Esophagus (tissue), 2 donors: ENCODE measurements at regions not wholly inside any gene's neighbourhood (a gene's known extent, or its start where the extent isn't known, plus 50 kb on each side); places are given as distances from the start of the nearest gene placed in this dataset.

Source experiments
- H3K27ac ChIP-seq, 2 donors: one replicate each; pipeline ENCODE4 v1.5.1; 2013; ENCODE audit warnings: low read depth in 2 of 2, mild to moderate bottlenecking in 2 of 2, inconsistent platforms in 1 of 2, low read length in 1 of 2, moderate library complexity in 1 of 2
- H3K27me3 ChIP-seq, 2 donors: one replicate each; pipeline ENCODE4 v1.6.1; 2013; ENCODE audit warnings: low read length in 2 of 2, control low read depth in 1 of 2, mild to moderate bottlenecking in 1 of 2; ENCODE audit not compliant: insufficient read depth in 2 of 2, control insufficient read depth in 1 of 2
- H3K36me3 ChIP-seq, 2 donors: one replicate each; pipeline ENCODE4 v1.6.1; 2013; ENCODE audit warnings: low read length in 1 of 2; ENCODE audit not compliant: control insufficient read depth in 2 of 2, insufficient read depth in 2 of 2
- H3K4me1 ChIP-seq, 2 donors: one replicate each; pipeline ENCODE4 v1.6.1; 2013; ENCODE audit warnings: low read length in 1 of 2; ENCODE audit not compliant: control insufficient read depth in 2 of 2, insufficient read depth in 2 of 2
- H3K4me3 ChIP-seq, 2 donors: one replicate each; pipeline ENCODE4 v1.5.1; 2013; ENCODE audit warnings: low read length in 2 of 2, mild to moderate bottlenecking in 2 of 2, low read depth in 1 of 2, moderate library complexity in 1 of 2
- H3K9me3 ChIP-seq, 2 donors: one replicate each; pipeline ENCODE4 v1.6.1; 2013; ENCODE audit warnings: mild to moderate bottlenecking in 2 of 2, low read depth in 1 of 2, low read length in 1 of 2, moderate library complexity in 1 of 2; ENCODE audit not compliant: control insufficient read depth in 2 of 2, insufficient read depth in 1 of 2
- WGBS, 2 donors: extraction: QIAGEN DNeasy Blood & Tissue Kit; methylation state at CpG; one replicate each; pipeline ENCODE4 v1.1.7; 2013; 5-methylcytosine and 5-hydroxymethylcytosine counted together
- donor health status: healthy with polysubstance abuse.
- donor health status: Bipolar disorder and iron deficiency.

GRCh38 chr6:41446907-41447545 is 99.2 kb upstream of the FOXP4 start:
- Histone ChIP-seq H3K27me3 (no peaks in the 10 kb centered on the region), H3K9me3 (no peaks in the 10 kb centered on the region), H3K27ac (no peak overlapping the region), H3K36me3 (no peaks in the 10 kb centered on the region), H3K4me3 (no peak overlapping the region), H3K4me1 (peaks cover 0 to 2% of the 10 kb centered on the region in 2 donors)
- whole genome bisulfite sequencing, 2 donors = 84 to 87% methylated on average over 8 of the region's 8 CpGs

DNA sequence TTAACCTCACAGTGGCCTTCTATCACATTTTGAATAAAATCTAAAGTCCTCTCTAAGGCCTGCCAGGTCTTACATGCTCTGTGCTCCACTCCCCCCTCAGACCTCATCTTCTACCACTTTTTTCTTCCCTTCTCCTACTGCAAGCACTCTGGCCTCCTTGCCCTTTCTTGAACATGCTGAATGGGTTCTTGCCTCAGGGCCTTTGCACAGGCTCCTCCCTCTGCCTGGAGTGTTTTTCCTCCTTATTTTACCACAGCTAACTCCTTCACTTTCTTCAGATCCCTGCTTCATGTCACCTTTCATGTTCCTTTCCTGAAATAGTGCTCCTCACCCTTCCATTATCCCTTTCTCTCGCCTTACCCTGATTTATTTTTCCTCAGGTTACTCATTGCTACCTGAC is 97.9 kb upstream of the FOXP4 start:
- Histone ChIP-seq H3K4me3 (no peak overlapping the region), H3K27me3 (no peaks in the 10 kb centered on the region), H3K36me3 (no peaks in the 10 kb centered on the region), H3K4me1 (no peaks in the 10 kb centered on the region), H3K9me3 (no peaks in the 10 kb centered on the region), H3K27ac (no peak overlapping the region)
- WGBS, 2 donors = 97% methylated on average over 1 of the region's 1 CpG

- WGBS, 2 donors = 52 to 53% methylated on average over 8 of the region's 8 CpGs
- H3K9me3 ChIP-seq = no peaks in the 10 kb centered on the region
- no peaks in the 10 kb centered on the region for H3K4me1 ChIP-seq
- H3K4me3 ChIP-seq = no peak overlapping the region
- H3K27ac ChIP-seq = no peak overlapping the region
- H3K36me3 ChIP-seq = no peaks in the 10 kb centered on the region
- no peaks in the 10 kb centered on the region for H3K27me3 ChIP-seq
These were observed 96.6 kb upstream of the FOXP4 start for GRCh38 chr6:41449399-41450245.

DNA sequence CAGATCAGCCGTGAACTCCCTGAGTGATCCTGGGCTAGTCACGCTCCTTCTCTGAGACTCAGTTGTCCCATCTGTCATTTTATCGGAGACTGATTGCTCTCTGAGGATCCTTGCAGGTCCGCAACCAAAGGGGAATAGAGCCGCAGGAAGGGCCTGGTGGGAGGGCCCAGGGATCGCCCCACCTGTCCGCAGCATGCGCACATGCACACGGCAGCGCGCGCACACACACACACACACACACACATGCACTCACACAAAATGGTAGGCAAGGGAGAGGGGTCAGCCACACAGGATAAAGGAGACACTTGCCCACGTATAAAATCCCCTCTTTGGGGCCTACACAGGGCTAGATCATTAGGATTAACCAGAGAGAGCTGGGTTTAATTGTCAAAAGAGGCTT is 95.6 kb upstream of the FOXP4 start:
- Histone ChIP-seq H3K9me3 (no peaks in the 10 kb centered on the region), H3K27me3 (no peaks in the 10 kb centered on the region), H3K4me3 (no peak overlapping the region), H3K4me1 (no peaks in the 10 kb centered on the region), H3K36me3 (no peaks in the 10 kb centered on the region), H3K27ac (no peak overlapping the region)
- WGBS, 2 donors = 96% methylated on average over 13 of the region's 13 CpGs

- 69 to 71% methylated on average over 9 of the region's 9 CpGs for WGBS, 2 donors
- Histone ChIP-seq H3K36me3 (no peaks in the 10 kb centered on the region), H3K4me1 (no peaks in the 10 kb centered on the region), H3K4me3 (no peak overlapping the region), H3K9me3 (no peaks in the 10 kb centered on the region), H3K27me3 (no peaks in the 10 kb centered on the region), H3K27ac (no peak overlapping the region)
These were observed 95.1 kb upstream of the FOXP4 start for GRCh38 chr6:41451039-41451438.

- 67 to 70% methylated on average over 22 of the region's 22 CpGs for WGBS, 2 donors
These were observed 94.5 kb upstream of the FOXP4 start for GRCh38 chr6:41451515-41452163.

GRCh38 chr6:41452763-41453162 is 93.4 kb upstream of the FOXP4 start:
- Histone ChIP-seq H3K27me3 (no peaks in the 10 kb centered on the region), H3K27ac (no peak overlapping the region), H3K36me3 (no peaks in the 10 kb centered on the region), H3K9me3 (no peaks in the 10 kb centered on the region), H3K4me3 (no peak overlapping the region), H3K4me1 (no peaks in the 10 kb centered on the region)
- 84 to 86% methylated on average over 4 of the region's 4 CpGs for WGBS, 2 donors

More at GRCh38 chr6:41451515-41452163, 94.5 kb upstream of the FOXP4 start:
- H3K4me3 ChIP-seq = no peak overlapping the region
- no peaks in the 10 kb centered on the region for H3K36me3 ChIP-seq
- H3K27me3 ChIP-seq = no peaks in the 10 kb centered on the region
- H3K4me1 ChIP-seq = no peaks in the 10 kb centered on the region
- no peak overlapping the region for H3K27ac ChIP-seq
- no peaks in the 10 kb centered on the region for H3K9me3 ChIP-seq

DNA sequence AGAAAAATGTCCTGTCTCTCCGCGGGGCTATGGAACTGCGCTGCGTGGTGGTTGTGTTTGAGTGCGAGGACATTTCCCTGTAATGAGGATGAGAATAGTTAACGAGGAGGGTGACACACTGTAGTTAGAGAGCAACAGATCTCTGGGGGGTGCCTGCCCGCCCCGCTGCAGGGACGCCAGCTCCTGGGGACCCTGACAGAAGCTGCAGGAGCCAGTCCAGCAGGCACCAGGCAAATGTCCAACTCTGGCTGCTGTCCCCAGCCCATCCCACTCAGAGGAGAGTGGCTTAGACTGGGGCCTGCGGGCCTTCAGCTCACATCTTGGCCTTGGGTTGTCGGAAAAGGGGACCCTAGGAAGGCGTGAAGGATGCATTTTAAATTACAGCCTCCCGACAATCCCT is 92.9 kb upstream of the FOXP4 start:
- H3K4me1 ChIP-seq = no peaks in the 10 kb centered on the region

GRCh38 chr6:41454189-41454789 is 91.9 kb upstream of the FOXP4 start:
- 91 to 93% methylated on average over 9 of the region's 9 CpGs for WGBS, 2 donors
- Histone ChIP-seq H3K4me1 (no peaks in the 10 kb centered on the region), H3K36me3 (no peaks in the 10 kb centered on the region), H3K9me3 (no peaks in the 10 kb centered on the region), H3K27ac (no peak overlapping the region), H3K27me3 (no peaks in the 10 kb centered on the region), H3K4me3 (no peak overlapping the region)

More for the DNA sequence above, 92.9 kb upstream of the FOXP4 start:
- H3K4me3 ChIP-seq = no peak overlapping the region
- no peaks in the 10 kb centered on the region for H3K36me3 ChIP-seq
- H3K9me3 ChIP-seq = no peaks in the 10 kb centered on the region
- no peaks in the 10 kb centered on the region for H3K27me3 ChIP-seq
- no peak overlapping the region for H3K27ac ChIP-seq
- WGBS, 2 donors = 85 to 91% methylated on average over 13 of the region's 13 CpGs
